Activated CD8-positive, alpha-beta memory T cell treated with anti-CD3 and anti-CD28 coated beads, Interleukin-2, amount 10 ng/mL, durations not matched to agents 7 days and 5 days (primary cell): ENCODE measurements at regions not wholly inside any gene's neighbourhood (a gene's known extent, or its start where the extent isn't known, plus 50 kb on each side); places are given as distances from the start of the nearest gene placed in this dataset.

Experiments
- ATAC-seq: fragments of 150-1000 bp; cut with Tn5 transposase; one replicate; pipeline ENCODE4 v1.10.0; 2021; ENCODE audit warnings: moderate library complexity
- CTCF ChIA-PET: fragments of 350-600 bp; sonication (Branson Sonifier 250); formaldehyde crosslinking; loops from one replicate; lab custom pipeline; 2021; ENCODE audit warnings: antibody characterized with exemption; lab: Charles Lee
- DNase-seq: peaks from one replicate; pipeline ENCODE4 v3.0.0-alpha.2; 2020
- H3K27ac Mint-ChIP-seq: one replicate; pipeline ENCODE4 v1.8.0; 2021; ENCODE audit warnings: mild to moderate bottlenecking, mixed read lengths
- H3K27me3 Mint-ChIP-seq: one replicate; pipeline ENCODE4 v1.8.0; 2021; ENCODE audit warnings: mixed read lengths
- H3K36me3 Mint-ChIP-seq: one replicate; pipeline ENCODE4 v1.8.0; 2021; ENCODE audit warnings: mild to moderate bottlenecking, mixed read lengths
- H3K4me1 Mint-ChIP-seq: one replicate; pipeline ENCODE4 v1.8.0; 2021; ENCODE audit warnings: mixed read lengths
- H3K4me3 Mint-ChIP-seq: one replicate; pipeline ENCODE4 v1.8.0; 2021; ENCODE audit warnings: mild to moderate bottlenecking, moderate library complexity, mixed read lengths
- H3K9me3 Mint-ChIP-seq: one replicate; pipeline ENCODE4 v1.8.0; 2022; ENCODE audit warnings: low read depth, mixed read lengths

DNA sequence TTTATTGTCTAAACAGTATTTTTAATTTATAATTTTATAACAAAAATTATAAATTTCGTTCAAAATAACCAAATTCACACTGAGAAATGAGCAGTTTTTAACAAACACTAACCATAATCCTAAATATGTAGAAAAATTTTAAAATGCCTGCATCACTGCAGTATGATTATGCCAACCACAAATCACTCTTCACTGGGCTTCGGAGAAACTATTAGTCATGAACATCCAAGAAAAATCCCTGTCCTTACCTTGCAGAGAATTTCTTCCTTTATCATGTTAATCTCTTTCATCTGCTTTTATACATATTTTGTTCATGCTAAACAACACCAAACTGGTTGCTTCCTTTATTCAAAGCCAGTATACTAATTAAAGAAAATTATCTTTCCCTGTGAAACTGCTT is 511.0 kb upstream of the ALCAM start:
- Mint-ChIP-seq H3K36me3 (no peaks in the 10 kb centered on the region), H3K27me3 (peaks cover 2% of the 10 kb centered on the region), H3K4me1 (no peaks in the 10 kb centered on the region), H3K27ac (no peak overlapping the region), H3K9me3 (no peaks in the 10 kb centered on the region), H3K4me3 (no peak overlapping the region)
- ATAC-seq (no peak), DNase-seq (no peak)
- CTCF ChIA-PET, result no interaction called here

DNA sequence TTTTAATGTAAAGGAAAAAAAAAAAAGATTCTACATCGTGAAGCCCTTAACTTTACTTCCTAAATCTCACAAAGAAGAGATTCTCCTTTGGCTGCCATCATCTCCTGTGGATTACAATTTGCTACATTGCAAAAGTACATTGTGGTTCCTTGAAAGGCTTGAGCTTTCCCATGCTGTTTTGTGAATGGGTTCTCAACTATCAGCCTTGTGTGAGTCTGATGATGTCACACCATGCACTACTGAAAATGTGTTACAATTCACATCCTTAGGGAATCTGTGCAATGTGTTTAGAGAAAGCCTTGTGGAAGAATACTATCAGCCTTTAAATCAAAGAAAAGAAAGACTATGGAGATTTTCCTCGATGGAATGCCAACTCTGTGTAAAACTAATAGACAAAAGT is 510.0 kb upstream of the ALCAM start:
- Mint-ChIP-seq H3K9me3 (no peaks in the 10 kb centered on the region), H3K36me3 (no peaks in the 10 kb centered on the region), H3K4me3 (no peak overlapping the region), H3K27me3 (peaks cover 2% of the 10 kb centered on the region), H3K4me1 (no peaks in the 10 kb centered on the region), H3K27ac (no peak overlapping the region)
- DNase-seq (no peak), ATAC-seq (no peak)
- CTCF ChIA-PET, result no interaction called here

DNA sequence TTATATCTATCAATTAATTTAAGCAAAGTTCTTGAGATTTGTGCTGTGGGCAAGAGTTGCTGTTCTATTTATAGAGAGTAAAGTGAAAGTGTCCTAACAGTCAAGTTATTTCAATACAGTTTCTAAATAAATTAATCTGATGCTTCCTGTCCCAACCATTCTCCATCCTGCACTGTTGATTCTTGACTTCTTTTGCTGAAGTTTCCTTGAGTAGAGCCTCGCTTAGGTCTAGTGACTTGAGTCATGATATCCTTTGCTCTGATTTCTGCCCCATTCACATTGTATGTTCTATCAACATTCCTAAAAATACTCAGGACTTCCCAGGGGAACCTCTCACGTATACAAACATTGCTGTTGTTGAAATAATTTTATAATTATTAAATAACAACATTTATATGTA is 498.4 kb upstream of the ALCAM start:
- H3K27me3 Mint-ChIP-seq, result no peaks in the 10 kb centered on the region
- CTCF ChIA-PET, result no interaction called here
- no peak overlapping the region for H3K4me3 Mint-ChIP-seq
- no peaks in the 10 kb centered on the region for H3K9me3 Mint-ChIP-seq
- H3K27ac Mint-ChIP-seq, result no peak overlapping the region
- no peaks in the 10 kb centered on the region for H3K36me3 Mint-ChIP-seq
- no peak for ATAC-seq
- no peaks in the 10 kb centered on the region for H3K4me1 Mint-ChIP-seq
- no peak for DNase-seq

DNA sequence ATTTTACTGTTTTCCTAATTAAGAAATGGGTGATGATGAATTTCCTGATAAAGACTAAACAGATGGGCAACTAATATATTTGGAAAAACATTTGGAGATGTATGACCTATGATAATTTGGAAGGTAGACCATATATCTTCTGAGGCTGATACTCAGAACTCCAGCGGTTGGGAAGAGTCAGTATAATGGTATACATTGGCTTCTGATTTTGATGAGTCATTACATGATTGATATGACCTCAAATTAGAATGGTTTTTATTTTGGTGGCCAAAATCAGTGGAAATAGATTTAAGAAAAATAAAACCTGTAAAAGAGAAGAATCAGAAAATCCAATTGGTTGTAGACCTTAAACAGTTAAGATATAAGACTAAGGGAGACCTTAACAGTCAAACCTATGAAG is 496.4 kb upstream of the ALCAM start:
- Mint-ChIP-seq H3K36me3 (no peaks in the 10 kb centered on the region), H3K4me1 (no peaks in the 10 kb centered on the region), H3K27me3 (no peaks in the 10 kb centered on the region), H3K4me3 (no peak overlapping the region), H3K9me3 (no peaks in the 10 kb centered on the region), H3K27ac (no peak overlapping the region)
- no peak for DNase-seq
- CTCF ChIA-PET, result no interaction called here
- ATAC-seq, result no peak

DNA sequence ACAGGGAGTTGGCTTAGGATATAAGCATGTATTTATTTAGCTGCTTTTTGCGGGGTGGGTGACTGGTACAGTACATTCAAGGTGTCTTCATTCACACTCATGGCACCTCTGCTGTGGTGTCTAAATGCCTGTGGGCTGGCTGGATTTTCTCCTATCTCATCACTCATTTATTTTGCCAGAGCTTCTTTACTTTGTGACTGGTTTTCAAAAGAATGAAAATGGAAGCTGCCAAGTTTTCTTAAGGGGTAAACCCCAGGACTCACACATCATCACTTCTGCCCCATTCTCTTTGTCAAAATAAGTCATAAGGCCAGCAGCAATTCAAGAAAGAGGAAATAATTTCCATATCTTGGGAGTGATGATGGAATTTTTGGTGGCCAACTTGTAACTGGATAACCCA is 493.4 kb upstream of the ALCAM start:
- H3K27me3 Mint-ChIP-seq, result no peaks in the 10 kb centered on the region
- no peak for ATAC-seq
- no peaks in the 10 kb centered on the region for H3K9me3 Mint-ChIP-seq

DNA sequence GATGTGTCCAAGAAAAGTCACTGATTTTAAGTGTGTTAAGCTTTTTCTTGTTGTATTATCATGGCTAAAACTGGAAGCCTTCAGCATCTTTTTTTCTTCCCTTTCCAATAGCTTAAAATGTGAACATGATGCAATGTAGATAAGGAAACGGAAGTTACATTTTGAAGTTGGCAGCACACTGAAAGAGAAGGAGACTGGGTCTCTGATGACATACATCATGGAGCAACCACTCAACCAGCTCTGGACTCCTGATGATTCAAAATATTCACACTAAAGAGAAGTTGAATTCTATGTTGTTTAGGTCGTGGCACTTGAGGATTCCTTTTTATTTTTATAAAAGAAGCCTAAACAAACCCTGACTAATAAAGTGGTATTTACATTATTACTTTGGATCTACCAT is 488.3 kb upstream of the ALCAM start:
- CTCF ChIA-PET, result no interaction called here

More for the DNA sequence above, 493.4 kb upstream of the ALCAM start:
- Mint-ChIP-seq H3K36me3 (no peaks in the 10 kb centered on the region), H3K27ac (no peak overlapping the region), H3K4me1 (no peaks in the 10 kb centered on the region), H3K4me3 (no peak overlapping the region)
- no peak for DNase-seq
- CTCF ChIA-PET, result no interaction called here

DNA sequence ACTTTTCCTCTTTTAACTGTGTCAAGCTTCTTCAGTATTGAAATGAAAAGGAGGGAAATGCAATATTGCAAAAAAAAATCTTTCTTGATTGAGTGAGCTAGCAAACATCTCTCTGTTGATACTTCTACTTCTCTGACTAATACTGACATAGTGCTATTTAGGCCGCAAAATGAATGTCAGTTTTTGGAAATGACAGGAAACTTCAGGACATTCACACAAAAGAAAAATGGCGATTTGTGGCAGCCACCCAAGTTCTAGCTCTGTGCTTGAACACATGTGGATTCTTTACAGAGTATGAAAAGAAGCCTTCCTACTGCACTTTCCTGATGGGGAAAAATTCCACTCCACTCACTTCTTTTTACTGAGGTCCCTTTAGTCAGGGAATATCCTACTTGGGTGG is 486.8 kb upstream of the ALCAM start:
- H3K4me1 Mint-ChIP-seq, result no peaks in the 10 kb centered on the region
- no peak overlapping the region for H3K27ac Mint-ChIP-seq
- H3K27me3 Mint-ChIP-seq, result no peaks in the 10 kb centered on the region
- DNase-seq (no peak), ATAC-seq (no peak)
- H3K36me3 Mint-ChIP-seq, result no peaks in the 10 kb centered on the region
- CTCF ChIA-PET, result interaction anchor here (1.0 kb wide), 1 partner anchor 16 kb away, joined by 3 read pairs; no protein-coding TSS in a partner anchor
- no peaks in the 10 kb centered on the region for H3K9me3 Mint-ChIP-seq
- no peak overlapping the region for H3K4me3 Mint-ChIP-seq

More for the DNA sequence above, 488.3 kb upstream of the ALCAM start:
- H3K9me3 Mint-ChIP-seq, result no peaks in the 10 kb centered on the region
- H3K4me3 Mint-ChIP-seq, result no peak overlapping the region
- no peaks in the 10 kb centered on the region for H3K36me3 Mint-ChIP-seq
- no peaks in the 10 kb centered on the region for H3K4me1 Mint-ChIP-seq
- ATAC-seq (no peak), DNase-seq (no peak)
- no peaks in the 10 kb centered on the region for H3K27me3 Mint-ChIP-seq
- no peak overlapping the region for H3K27ac Mint-ChIP-seq

DNA sequence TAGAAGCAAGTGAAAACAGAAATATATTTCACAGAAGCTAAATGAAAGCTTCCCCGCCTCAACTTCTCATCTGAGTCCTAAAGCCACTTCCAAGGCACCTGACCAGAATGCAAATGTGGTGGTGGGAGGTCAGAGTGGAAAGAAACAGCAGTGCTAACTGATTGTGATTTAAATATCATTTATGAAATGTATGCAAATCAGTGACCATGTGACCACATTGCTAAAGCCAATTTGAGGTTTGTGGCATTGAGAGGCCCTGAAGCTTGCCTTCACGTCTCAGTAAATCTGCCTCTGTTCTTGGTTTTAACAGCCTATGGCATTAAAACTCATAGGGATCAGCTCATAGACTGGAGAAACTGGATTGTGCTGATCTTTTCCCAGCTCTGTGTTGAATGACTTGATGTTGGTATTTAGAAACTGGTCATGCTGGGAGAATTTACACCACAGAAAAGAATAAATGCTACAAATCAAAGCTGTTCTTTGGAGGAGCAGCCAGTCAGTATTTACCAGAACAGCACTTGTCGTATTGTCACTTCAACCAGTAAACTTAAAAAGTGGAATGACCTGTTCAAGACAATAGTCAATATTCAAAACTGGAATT is 481.4 kb upstream of the ALCAM start:
- CTCF ChIA-PET, result no interaction called here
- Mint-ChIP-seq H3K27me3 (no peaks in the 10 kb centered on the region), H3K9me3 (no peaks in the 10 kb centered on the region), H3K27ac (no peak overlapping the region), H3K4me3 (no peak overlapping the region), H3K36me3 (no peaks in the 10 kb centered on the region), H3K4me1 (no peaks in the 10 kb centered on the region)
- ATAC-seq (no peak), DNase-seq (no peak)

DNA sequence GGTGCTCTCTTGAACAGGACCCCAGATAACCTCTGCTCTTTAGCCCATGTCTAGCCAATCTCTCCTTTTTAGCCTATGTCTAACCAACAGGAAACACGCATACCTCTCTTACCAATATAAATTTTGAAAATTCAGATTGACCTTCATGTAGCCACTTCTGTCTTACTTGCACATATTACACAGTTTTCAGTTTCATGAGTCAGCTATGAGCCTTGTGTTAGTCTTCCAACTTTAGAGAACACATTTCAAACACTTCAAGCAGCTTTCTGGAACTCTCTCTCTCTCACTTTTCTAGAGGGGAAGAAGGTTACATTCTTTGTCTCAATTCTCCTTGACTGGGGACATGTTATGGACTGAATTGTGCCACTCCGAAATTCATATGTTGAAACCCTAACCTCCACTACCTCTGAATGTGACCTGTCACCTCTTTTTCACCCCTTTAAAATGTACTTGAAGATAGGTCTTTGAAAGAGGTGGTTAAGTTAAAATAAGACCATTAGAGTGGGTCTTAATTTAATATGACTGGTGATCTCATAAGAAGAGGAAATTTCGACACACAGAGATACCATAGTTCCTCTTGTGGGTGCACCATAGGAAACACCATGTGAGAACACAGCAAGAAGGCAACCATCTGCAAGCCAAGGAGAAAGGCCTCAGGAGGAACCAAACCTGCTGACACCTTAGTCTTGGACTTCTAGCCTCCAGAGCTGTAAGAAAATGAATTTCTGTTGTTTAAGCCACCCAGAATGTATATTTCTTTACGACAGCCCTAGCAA is 480.3 kb upstream of the ALCAM start:
- CTCF ChIA-PET, result no interaction called here

DNA sequence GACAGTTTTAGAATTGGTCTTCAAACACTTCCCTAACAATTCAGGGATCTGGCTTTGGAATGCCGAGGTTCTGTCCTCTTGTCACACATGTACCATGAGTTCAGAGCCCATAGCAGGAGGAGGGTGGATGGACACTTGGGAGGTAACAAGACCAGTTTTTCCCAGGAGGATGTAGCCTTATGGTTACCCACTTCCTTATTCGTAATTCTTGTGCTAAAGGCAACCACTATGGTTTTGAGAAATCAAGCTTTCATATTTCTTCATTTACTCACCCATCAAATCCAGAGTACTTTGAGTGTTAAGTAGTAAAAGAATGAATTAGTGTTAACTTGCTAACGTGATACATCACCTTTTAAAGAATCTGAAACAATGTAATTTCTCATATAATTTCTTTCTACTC is 479.6 kb upstream of the ALCAM start:
- no peaks in the 10 kb centered on the region for H3K36me3 Mint-ChIP-seq
- CTCF ChIA-PET, result no interaction called here
- no peak overlapping the region for H3K27ac Mint-ChIP-seq
- ATAC-seq (no peak), DNase-seq (no peak)
- no peaks in the 10 kb centered on the region for H3K4me1 Mint-ChIP-seq
- H3K4me3 Mint-ChIP-seq, result no peak overlapping the region
- no peaks in the 10 kb centered on the region for H3K27me3 Mint-ChIP-seq
- no peaks in the 10 kb centered on the region for H3K9me3 Mint-ChIP-seq

More for the DNA sequence above, 480.3 kb upstream of the ALCAM start:
- H3K27ac Mint-ChIP-seq, result no peak overlapping the region
- H3K4me1 Mint-ChIP-seq, result no peaks in the 10 kb centered on the region
- H3K9me3 Mint-ChIP-seq, result no peaks in the 10 kb centered on the region
- no peaks in the 10 kb centered on the region for H3K36me3 Mint-ChIP-seq
- H3K27me3 Mint-ChIP-seq, result no peaks in the 10 kb centered on the region
- no peak overlapping the region for H3K4me3 Mint-ChIP-seq
- DNase-seq (no peak), ATAC-seq (no peak)

DNA sequence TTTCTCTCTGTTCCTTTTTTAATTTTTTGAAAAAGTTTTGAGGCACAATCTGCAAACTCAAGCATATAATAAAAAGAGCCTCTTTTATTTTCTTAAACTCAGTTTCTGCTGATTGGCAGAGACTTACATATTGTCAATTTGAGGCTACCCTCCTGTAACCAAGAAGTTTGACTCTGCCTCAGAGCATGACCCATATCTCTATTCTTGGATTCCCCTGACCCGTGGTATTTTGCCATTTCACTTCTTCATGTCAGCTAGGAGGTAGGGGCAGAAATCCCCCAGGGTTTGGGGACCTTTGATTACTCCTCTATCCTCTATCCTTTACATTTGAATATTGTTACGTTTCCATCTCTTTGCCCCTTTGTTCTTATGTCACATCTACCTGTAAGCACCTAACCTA is 479.1 kb upstream of the ALCAM start:
- Mint-ChIP-seq H3K27me3 (no peaks in the 10 kb centered on the region), H3K27ac (no peak overlapping the region), H3K4me1 (no peaks in the 10 kb centered on the region), H3K9me3 (no peaks in the 10 kb centered on the region), H3K36me3 (no peaks in the 10 kb centered on the region), H3K4me3 (no peak overlapping the region)
- ATAC-seq, result no peak
- no peak for DNase-seq
- CTCF ChIA-PET, result no interaction called here

DNA sequence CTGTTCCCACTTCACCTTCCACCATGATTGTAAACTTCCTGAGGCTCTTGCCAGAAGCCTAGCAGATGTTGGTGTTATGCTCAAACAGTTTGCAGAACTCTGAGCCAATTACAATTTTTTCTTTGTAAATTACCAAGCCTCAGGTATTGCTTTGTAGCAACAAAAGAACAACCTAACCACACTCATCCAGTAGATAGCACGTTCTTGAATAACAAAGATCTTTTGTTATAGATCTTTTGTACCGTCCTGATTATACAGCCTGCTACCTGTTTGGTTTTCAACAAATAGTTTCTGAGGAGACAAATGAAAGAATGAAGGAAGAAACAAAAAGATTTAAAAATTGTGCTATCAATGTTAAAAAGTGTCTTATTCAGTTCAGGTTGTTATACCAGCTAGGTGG is 474.7 kb upstream of the ALCAM start:
- Mint-ChIP-seq H3K36me3 (no peaks in the 10 kb centered on the region), H3K4me3 (no peak overlapping the region), H3K27me3 (no peaks in the 10 kb centered on the region), H3K4me1 (no peaks in the 10 kb centered on the region), H3K27ac (no peak overlapping the region), H3K9me3 (no peaks in the 10 kb centered on the region)
- CTCF ChIA-PET, result no interaction called here
- no peak for DNase-seq
- ATAC-seq, result no peak

DNA sequence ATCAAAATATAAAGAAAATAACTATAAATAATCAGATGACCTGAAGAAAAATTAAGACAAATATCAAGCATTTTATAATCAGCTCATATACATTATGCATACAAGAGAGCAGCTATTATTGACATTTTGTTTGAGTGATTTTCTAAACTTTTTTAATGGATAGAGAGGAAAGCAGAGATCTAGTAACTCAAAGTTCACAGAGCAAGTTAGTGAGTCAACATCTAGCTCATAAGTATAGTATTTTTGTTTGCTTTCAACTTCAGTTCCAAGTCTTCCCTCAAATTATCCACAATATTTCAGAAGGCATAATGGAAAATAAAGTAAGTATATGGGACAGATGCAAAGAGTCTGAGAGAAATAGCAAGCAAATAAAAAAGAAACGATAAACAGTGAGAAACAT is 470.1 kb upstream of the ALCAM start:
- Mint-ChIP-seq H3K36me3 (no peaks in the 10 kb centered on the region), H3K4me1 (no peaks in the 10 kb centered on the region), H3K4me3 (no peak overlapping the region), H3K27me3 (no peaks in the 10 kb centered on the region), H3K27ac (no peak overlapping the region), H3K9me3 (no peaks in the 10 kb centered on the region)
- CTCF ChIA-PET, result no interaction called here
- DNase-seq (no peak), ATAC-seq (no peak)

DNA sequence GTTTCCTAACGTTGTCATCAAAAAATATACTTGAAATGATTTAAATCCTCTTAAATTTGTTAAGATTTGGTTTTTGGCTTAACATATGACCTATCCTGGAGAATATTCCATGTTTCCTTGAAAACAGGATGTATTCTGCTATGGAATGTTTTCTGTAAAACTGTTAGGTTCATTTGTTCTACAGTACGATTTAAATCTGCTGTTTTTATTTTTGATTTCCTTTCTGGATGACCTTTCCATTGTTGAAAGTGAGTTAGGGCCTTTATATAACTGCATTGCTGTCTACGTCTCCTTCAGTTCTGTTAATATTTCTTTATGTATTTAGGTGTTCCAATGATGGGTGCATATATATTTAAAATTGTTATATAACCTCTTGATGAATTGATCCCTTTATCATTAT is 465.3 kb upstream of the ALCAM start:
- Mint-ChIP-seq H3K27me3 (no peaks in the 10 kb centered on the region), H3K9me3 (no peaks in the 10 kb centered on the region), H3K4me1 (no peaks in the 10 kb centered on the region), H3K27ac (no peak overlapping the region), H3K4me3 (no peak overlapping the region), H3K36me3 (no peaks in the 10 kb centered on the region)
- ATAC-seq (no peak), DNase-seq (no peak)
- CTCF ChIA-PET, result no interaction called here
